ENCODE measurements at regions not wholly inside any gene's neighbourhood (a gene's known extent, or its start where the extent isn't known, plus 50 kb on each side); places are given as distances from the start of the nearest gene placed in this dataset.
"Not testable (repeated sequence)": the region's sequence is repeated elsewhere in the genome, so short reads cannot be mapped to it uniquely, and the experiment has no call there.

DNA sequence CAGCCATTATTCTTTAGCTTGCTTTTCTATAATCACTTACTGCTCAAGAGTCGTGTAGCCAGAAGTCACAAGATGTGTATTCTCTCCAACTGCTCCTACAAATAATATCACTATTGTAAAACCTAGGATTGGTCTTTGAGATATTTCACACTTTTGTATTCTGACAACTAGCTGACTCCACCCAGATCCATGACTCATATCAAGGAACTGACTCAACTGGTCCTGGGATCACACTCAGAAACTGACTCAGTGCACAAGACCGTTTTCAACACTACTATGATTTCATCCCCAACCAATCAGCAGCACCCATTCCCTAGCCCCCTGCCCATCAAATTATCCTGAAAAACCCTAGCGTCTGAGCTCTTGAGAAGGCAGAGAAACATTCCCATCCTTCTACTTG is 56.5 kb upstream of the ORC5 start:
- H3K4me3 ChIP-seq (ENCODE audit: low read depth, low read length): no peak overlapping the region
- no peak for DNase-seq (ENCODE audit: low read depth)

DNA sequence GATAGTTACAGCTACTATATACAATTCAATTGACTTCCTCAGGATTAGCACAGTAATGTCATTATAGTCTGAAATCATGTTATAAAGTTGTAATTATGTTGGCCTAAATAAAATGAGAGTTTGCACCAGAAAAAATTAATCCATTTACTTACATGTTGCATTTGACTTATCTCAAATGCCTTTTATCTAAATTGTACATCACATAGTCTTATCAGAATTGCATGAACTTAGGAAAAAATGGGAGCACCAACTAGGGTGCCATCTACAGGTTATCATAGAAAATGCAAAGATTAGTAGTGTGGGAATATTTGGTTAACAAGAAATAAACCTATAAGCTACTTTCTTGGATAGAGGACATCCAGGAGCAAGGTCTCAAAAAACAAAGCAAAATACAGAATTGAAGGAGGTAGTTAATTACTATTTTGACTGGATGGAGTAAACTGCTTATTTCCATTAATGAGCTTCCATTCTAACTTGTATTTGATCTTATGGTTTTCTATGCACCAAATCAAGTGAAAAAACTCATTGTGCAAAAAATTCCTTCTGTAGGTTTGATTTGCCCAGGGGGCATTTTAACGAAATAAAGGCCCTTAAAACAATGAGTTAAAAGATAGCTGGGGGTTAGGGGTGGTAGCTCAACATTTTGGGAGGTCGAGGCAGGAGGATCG is 60.0 kb upstream of the ORC5 start:
- H3K4me3 ChIP-seq (ENCODE audit: low read depth, low read length): no peak overlapping the region
- DNase-seq (ENCODE audit: low read depth): no peak

DNA sequence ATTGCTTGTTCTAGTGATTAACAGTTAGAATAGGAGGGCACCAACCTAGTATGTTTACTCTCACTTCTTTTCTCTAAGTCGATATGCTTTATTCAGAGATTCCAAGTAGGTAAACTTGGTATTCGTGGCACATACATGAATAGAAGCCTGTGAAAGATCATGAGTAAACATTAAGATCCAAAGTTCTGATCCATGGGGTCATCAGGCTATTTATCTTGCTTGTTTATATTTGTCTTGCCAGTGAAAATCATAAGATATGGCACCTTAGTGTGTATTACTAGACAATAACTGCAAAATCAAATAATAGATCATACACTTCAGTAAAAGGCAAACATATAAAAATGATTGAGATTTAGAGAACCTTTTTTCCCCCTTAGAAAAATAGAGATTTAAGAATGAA is 56.5 kb upstream of the LHFPL3 start:
- DNase-seq (ENCODE audit: low read depth): no peak
- H3K4me3 ChIP-seq (ENCODE audit: low read depth, low read length): no peak overlapping the region

DNA sequence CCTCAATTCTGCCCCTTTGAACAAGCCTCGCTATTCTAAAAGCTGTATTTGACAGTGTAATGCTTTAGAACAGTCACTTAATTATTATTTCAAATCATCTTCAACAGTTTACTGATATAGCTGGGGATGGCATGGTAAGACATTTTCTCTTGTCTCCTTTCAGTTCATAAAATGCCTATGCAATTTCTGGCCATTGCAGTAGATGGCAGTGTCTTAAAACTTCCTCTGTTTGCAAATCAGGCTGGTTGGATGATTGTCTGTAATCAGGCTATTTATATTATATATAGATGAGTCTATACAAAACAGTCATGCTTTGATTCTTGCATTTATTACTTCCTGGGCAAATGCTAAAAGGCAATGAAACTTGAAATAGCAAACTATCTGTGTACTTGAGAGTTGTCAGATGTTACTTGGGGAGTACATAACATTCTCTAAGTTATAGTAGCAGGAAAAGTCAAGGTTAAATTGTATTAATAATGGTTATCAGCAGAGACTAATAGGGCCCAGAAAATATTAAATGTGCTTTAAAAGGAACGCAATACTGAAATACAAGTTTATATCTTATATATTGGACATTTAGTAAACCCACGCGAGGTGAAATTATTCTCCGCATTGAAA is 55.5 kb upstream of the LHFPL3 start:
- no peak overlapping the region for H3K4me3 ChIP-seq (ENCODE audit: low read depth, low read length)
- peak; percentile 13 for DNase-seq (ENCODE audit: low read depth)

DNA sequence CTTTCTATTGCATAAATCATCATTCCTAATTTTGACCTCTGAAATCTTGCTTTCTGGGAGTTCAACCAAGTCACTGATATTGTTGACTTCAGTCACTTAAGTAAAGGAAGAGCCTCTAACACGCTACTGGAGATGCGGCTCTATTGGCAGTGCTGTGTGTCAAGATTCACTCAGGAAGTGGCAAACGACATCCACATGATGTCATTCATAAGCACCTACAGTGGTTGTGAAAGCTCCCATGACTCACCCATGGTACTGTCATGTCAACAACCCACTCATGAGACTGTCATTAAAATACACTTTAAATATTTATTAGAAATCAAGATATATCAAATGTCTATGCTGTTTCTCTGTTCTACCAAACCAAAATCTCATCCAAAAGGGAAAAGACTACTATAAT is 52.5 kb upstream of the LHFPL3 start:
- H3K4me3 ChIP-seq (ENCODE audit: low read depth, low read length): no peak overlapping the region
- DNase-seq (ENCODE audit: low read depth): no peak

DNA sequence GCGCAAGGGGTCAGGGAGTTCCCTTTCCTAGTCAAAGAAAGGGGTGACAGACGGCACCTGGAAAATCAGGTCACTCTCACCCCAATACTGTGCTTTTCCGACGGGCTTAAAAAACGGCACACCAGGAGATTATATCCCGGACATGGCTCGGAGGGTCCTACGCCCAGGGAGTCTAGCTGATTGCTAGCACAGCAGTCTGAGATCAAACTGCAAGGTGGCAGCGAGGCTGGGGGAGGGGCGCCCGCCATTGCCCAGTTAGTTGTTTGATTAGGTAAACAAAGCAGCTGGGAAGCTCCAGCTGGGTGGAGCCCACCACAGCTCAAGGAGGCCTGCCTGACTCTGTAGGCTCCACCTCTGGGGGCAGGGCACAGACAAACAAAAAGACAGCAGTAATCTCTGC is 51.7 kb upstream of the LHFPL3 start:
- not testable (repeated sequence) for H3K4me3 ChIP-seq (ENCODE audit: low read depth, low read length); DNase-seq (ENCODE audit: low read depth)
